Activated B cell treated with CpG ODN at 0.5 μM for 24 hours (primary cell): ENCODE measurements at regions not wholly inside any gene's neighbourhood (a gene's known extent, or its start where the extent isn't known, plus 50 kb on each side); places are given as distances from the start of the nearest gene placed in this dataset.

Experiments used
- ATAC-seq: fragments of 200-7000 bp; cut with Tn5 transposase; one replicate; pipeline ENCODE4 v1.10.0; 2021; ENCODE audit warnings: low read depth, mild to moderate bottlenecking, moderate library complexity
- CTCF ChIA-PET: fragments of 350-600 bp; sonication (Branson Sonifier 250); formaldehyde crosslinking; loops from one replicate; lab custom pipeline; 2021; ENCODE audit warnings: antibody characterized with exemption; lab: Charles Lee
- POLR2A ChIA-PET: fragments of 350-600 bp; sonication (Branson Sonifier 250); formaldehyde crosslinking; loops from one replicate; lab custom pipeline; 2021; ENCODE audit warnings: antibody characterized with exemption; lab: Charles Lee
- DNase-seq: peaks from one replicate; pipeline ENCODE4 v3.0.0; 2022
- H3K27ac Mint-ChIP-seq: one replicate; pipeline ENCODE4 v1.8.0; 2020; ENCODE audit warnings: mixed read lengths
- H3K27me3 Mint-ChIP-seq: one replicate; pipeline ENCODE4 v1.8.0; 2021; ENCODE audit warnings: mixed read lengths
- H3K36me3 Mint-ChIP-seq: one replicate; pipeline ENCODE4 v1.8.0; 2021; ENCODE audit warnings: low read depth, mixed read lengths
- H3K4me1 Mint-ChIP-seq: one replicate; pipeline ENCODE4 v1.8.0; 2021; ENCODE audit warnings: mixed read lengths
- H3K4me3 Mint-ChIP-seq: one replicate; pipeline ENCODE4 v1.8.0; 2020; ENCODE audit warnings: mild to moderate bottlenecking, mixed read lengths
- H3K9me3 Mint-ChIP-seq: one replicate; pipeline ENCODE4 v1.8.0; 2020; ENCODE audit warnings: mixed read lengths
- intact Hi-C: fragments of 100-400 bp; cut with micrococcal nuclease; formaldehyde crosslinking; loops from one replicate; pipeline ENCODE4 v1.15.1; 2024
- TF ChIP-seq, protein P1 (sequence below): fragments of 200-600 bp; IDR thresholded peaks from one replicate; pipeline ENCODE4 v1.8.0; 2022; ENCODE audit warnings: antibody characterized with exemption, mild to moderate bottlenecking

DNA sequence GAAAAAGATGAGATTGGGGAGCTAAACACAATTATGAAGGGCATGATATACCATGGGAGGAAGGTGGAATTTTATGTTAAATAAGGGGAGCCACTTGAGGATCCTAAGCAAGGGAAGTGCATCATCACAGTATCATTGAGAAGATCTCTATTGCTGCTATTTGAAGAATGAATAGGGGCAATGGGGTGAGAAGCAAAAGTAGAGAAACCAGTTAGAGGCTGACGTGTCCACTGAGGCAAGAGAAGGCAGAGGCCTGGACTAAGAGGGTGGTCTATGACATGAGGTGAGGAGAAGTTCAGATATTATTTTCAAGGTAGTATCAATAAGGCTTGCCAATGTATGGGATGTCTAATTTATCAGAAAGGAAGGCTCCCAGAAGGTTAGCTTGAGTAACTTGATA lies 111.6 kb downstream of the TENT5A start:
- Mint-ChIP-seq H3K36me3 (no peaks in the 10 kb centered on the region), H3K27me3 (no peaks in the 10 kb centered on the region), H3K27ac (no peak overlapping the region), H3K4me3 (no peak overlapping the region), H3K9me3 (peaks cover 8% of the 10 kb centered on the region), H3K4me1 (no peaks in the 10 kb centered on the region)
- TF ChIP-seq, protein P1, sequence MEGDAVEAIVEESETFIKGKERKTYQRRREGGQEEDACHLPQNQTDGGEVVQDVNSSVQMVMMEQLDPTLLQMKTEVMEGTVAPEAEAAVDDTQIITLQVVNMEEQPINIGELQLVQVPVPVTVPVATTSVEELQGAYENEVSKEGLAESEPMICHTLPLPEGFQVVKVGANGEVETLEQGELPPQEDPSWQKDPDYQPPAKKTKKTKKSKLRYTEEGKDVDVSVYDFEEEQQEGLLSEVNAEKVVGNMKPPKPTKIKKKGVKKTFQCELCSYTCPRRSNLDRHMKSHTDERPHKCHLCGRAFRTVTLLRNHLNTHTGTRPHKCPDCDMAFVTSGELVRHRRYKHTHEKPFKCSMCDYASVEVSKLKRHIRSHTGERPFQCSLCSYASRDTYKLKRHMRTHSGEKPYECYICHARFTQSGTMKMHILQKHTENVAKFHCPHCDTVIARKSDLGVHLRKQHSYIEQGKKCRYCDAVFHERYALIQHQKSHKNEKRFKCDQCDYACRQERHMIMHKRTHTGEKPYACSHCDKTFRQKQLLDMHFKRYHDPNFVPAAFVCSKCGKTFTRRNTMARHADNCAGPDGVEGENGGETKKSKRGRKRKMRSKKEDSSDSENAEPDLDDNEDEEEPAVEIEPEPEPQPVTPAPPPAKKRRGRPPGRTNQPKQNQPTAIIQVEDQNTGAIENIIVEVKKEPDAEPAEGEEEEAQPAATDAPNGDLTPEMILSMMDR: no peak
- ATAC-seq (no peak), DNase-seq (no peak)
- ChIA-PET CTCF (no interaction called here), POLR2A (no interaction called here)
- intact Hi-C loops: no loop called here

DNA sequence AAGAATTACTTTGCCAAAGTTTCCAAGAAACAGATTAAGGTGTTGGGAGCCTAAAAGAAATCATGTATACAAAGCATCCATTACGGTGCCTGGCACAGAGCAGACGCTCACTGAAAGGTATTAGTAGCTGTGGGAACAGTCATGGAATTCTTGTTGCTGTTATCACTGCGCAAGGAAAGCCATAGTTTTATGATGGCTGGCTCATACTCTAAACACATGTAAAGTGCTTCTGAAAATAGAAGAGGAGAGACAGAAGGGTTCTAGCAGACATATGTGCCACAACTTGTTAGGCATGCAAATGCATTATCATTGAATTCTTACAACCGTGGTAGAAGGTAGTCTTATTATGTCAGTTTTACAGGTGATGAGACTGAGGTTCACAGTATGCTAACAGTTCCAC lies 112.4 kb downstream of the TENT5A start:
- no peaks in the 10 kb centered on the region for H3K36me3 Mint-ChIP-seq
- H3K4me1 Mint-ChIP-seq: no peaks in the 10 kb centered on the region
- no peak for DNase-seq
- CTCF ChIA-PET: no interaction called here
- H3K4me3 Mint-ChIP-seq: no peak overlapping the region
- TF ChIP-seq, protein P1: no peak
- intact Hi-C loops: no loop called here
- no peak overlapping the region for H3K27ac Mint-ChIP-seq
- no peaks in the 10 kb centered on the region for H3K27me3 Mint-ChIP-seq
- POLR2A ChIA-PET: no interaction called here
- no peak for ATAC-seq
- peaks cover 8% of the 10 kb centered on the region for H3K9me3 Mint-ChIP-seq

DNA sequence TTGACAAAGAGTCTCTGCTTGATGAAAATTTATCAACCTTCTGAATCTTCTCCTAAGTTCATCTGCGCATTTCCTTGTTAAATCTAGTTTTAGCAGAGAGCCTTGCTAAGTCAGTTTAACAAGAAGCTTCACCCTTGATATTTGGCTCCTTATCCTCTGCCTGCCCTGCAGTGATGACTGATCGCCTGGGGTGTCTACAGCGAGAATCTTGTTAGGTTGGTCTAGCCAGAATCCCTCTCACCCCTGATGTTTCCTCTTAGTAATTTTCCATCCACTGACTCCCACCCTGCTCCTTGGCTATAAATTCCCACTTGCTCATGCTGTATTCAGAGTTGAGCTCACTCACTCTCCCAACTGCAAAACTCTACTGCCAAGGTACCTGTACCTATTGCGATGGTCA lies 114.1 kb downstream of the TENT5A start:
- no peak for ATAC-seq
- DNase-seq: no peak
- Mint-ChIP-seq H3K27ac (no peak overlapping the region), H3K4me1 (no peaks in the 10 kb centered on the region), H3K9me3 (peaks cover 8% of the 10 kb centered on the region), H3K4me3 (no peak overlapping the region), H3K36me3 (no peaks in the 10 kb centered on the region), H3K27me3 (no peaks in the 10 kb centered on the region)
- intact Hi-C loops: no loop called here
- TF ChIP-seq, protein P1: no peak
- ChIA-PET CTCF (no interaction called here), POLR2A (no interaction called here)

DNA sequence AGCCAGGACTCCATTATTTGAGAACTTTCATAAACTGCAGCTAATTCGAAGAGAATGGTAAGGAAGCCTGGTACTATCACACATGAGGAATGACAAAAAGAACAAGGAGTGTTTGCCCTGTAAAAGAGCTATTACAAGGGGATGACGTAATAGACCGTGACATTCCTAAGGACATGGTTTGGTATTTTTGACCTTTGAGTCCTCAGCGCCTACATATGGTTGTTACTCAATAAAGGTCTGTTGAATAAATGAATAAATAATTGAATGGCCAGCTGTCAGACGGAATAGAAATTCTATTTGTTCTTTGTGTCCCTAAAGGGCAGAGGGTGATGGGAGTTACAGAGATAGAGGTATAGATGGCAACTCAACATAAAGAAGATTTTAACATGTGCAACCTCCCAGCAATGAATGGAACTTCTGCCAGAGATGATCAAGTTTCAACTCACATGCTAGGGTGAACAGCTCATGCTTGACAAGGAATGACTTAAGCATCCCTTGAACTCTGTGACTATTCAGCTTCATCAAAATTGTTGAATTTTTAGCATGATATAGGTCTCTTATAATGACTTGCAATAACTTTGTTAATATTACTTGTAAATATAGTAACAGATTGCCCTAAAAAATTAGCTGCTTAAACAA lies 115.4 kb downstream of the TENT5A start:
- no peak overlapping the region for H3K4me3 Mint-ChIP-seq
- no peaks in the 10 kb centered on the region for H3K36me3 Mint-ChIP-seq
- intact Hi-C loops: no loop called here
- DNase-seq (no peak), ATAC-seq (no peak)
- no peaks in the 10 kb centered on the region for H3K27me3 Mint-ChIP-seq
- TF ChIP-seq, protein P1: no peak
- H3K4me1 Mint-ChIP-seq: no peaks in the 10 kb centered on the region
- CTCF ChIA-PET: no interaction called here
- H3K27ac Mint-ChIP-seq: no peak overlapping the region
- H3K9me3 Mint-ChIP-seq: peaks cover 8% of the 10 kb centered on the region
- POLR2A ChIA-PET: no interaction called here

DNA sequence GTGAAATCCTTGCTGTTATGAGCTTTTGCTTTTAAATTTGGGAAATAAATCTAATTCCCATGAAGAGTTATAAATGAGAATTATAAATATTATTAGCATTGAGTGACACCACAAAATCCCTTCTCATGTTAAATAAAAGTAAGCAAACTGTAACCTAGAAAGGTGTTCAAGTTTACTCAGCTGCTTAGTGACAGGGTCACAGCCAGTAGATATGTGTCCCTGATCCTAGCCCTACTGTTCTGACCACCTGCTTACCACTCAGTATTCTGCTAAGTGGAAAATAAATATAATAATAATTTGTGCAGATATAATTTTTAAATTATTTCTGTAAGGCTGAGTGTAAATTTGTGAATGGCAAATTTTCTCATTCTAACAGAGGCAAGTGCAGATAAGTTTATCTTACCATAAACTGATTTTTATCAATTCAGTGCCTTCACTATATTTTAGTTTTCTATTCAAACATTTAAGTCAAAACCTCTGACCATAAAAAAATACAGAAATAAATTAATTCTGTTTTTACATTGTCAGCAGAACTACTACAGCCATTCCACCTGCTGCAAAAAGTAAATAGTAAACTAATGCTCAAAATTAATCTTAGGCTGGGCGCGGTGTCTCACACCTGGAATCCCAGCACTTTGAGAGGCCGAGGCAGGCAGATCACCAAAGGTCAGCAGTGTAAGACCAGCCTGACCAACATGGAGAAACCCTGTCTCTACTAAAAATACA lies 118.2 kb downstream of the TENT5A start:
- POLR2A ChIA-PET: no interaction called here
- DNase-seq (no peak), ATAC-seq (no peak)
- intact Hi-C loops: no loop called here
- H3K27ac Mint-ChIP-seq: no peak overlapping the region
- TF ChIP-seq, protein P1: no peak
- H3K27me3 Mint-ChIP-seq: no peaks in the 10 kb centered on the region
- H3K9me3 Mint-ChIP-seq: peaks cover 14% of the 10 kb centered on the region
- no peaks in the 10 kb centered on the region for H3K36me3 Mint-ChIP-seq
- no peak overlapping the region for H3K4me3 Mint-ChIP-seq
- H3K4me1 Mint-ChIP-seq: no peaks in the 10 kb centered on the region
- CTCF ChIA-PET: no interaction called here
